NCI-H748 (cell line): ENCODE measurements at regions not wholly inside any gene's neighbourhood (a gene's known extent, or its start where the extent isn't known, plus 50 kb on each side); places are given as distances from the start of the nearest gene placed in this dataset.
"Not testable (repeated sequence)": the region's sequence is repeated elsewhere in the genome, so short reads cannot be mapped to it uniquely, and the experiment has no call there.

ENCODE experiments used
- DNase-seq: peaks from one replicate; lab custom pipeline; 2025; ENCODE audit not compliant: unreplicated experiment; lab: John Stamatoyannopoulos, UW

GRCh38 chrX:67213686-67214085, 330.1 kb upstream of the AR start:
- DNase-seq: not testable (repeated sequence)

GRCh38 chrX:67207912-67208311, 335.9 kb upstream of the AR start:
- no peak for DNase-seq

- DNase-seq: no peak
Measured at GRCh38 chrX:67159437-67159836, 384.4 kb upstream of the AR start.

GRCh38 chrX:67114635-67115034, 429.2 kb upstream of the AR start:
- no peak for DNase-seq

- DNase-seq: no peak
Measured at GRCh38 chrX:67105758-67106116, 438.1 kb upstream of the AR start.

- DNase-seq: no peak
Measured at GRCh38 chrX:67104982-67105757, 438.7 kb upstream of the AR start.

GRCh38 chrX:67100031-67100884, 443.6 kb upstream of the AR start:
- no peak for DNase-seq

- no peak for DNase-seq
Measured at GRCh38 chrX:67094061-67094460, 449.8 kb upstream of the AR start.

- DNase-seq: no peak
Measured at GRCh38 chrX:67050760-67051159, 411.9 kb upstream of the EDA2R start.

GRCh38 chrX:67044866-67045265, 406.0 kb upstream of the EDA2R start:
- DNase-seq: no peak

GRCh38 chrX:67044029-67044653, 405.3 kb upstream of the EDA2R start:
- no peak for DNase-seq

GRCh38 chrX:67004451-67004850, 365.6 kb upstream of the EDA2R start:
- DNase-seq: no peak

GRCh38 chrX:66994729-66995128, 355.9 kb upstream of the EDA2R start:
- no peak for DNase-seq

- not testable (repeated sequence) for DNase-seq
Measured at GRCh38 chrX:66992077-66992476, 353.2 kb upstream of the EDA2R start.

GRCh38 chrX:66988331-66988730, 349.5 kb upstream of the EDA2R start:
- no peak for DNase-seq

- no peak for DNase-seq
Measured at GRCh38 chrX:66961665-66962064, 322.8 kb upstream of the EDA2R start.

- no peak for DNase-seq
Measured at GRCh38 chrX:66931713-66932112, 292.8 kb upstream of the EDA2R start.

- not testable (repeated sequence) for DNase-seq
Measured at GRCh38 chrX:66930516-66930915, 291.6 kb upstream of the EDA2R start.

GRCh38 chrX:66920296-66920695, 281.4 kb upstream of the EDA2R start:
- DNase-seq: no peak

GRCh38 chrX:66919280-66919832, 280.5 kb upstream of the EDA2R start:
- no peak for DNase-seq

- no peak for DNase-seq
Measured at GRCh38 chrX:66918511-66918910, 279.6 kb upstream of the EDA2R start.

- DNase-seq: no peak
Measured at GRCh38 chrX:66915893-66916292, 277.0 kb upstream of the EDA2R start.
